PC-3 (cell line): ENCODE measurements at regions not wholly inside any gene's neighbourhood (a gene's known extent, or its start where the extent isn't known, plus 50 kb on each side); places are given as distances from the start of the nearest gene placed in this dataset.

Experiments
- ATAC-seq: fragments of 200-7000 bp; cut with Tn5 transposase; 2 replicates; pipeline ENCODE4 v1.9.1; 2020; ENCODE audit warnings: mild to moderate bottlenecking, moderate library complexity
- BruUV-seq: library from RNA; stranded (reverse); fragments of 400-500 nt; replicated peaks from 2 replicates; lab custom pipeline; 2021; lab: Mats Ljungman, UMichigan
- CTCF ChIA-PET: fragments of 300-600 bp; sonication (Branson Sonifier 250); formaldehyde crosslinking; loops from one replicate; lab custom pipeline; 2022; ENCODE audit warnings: antibody characterized with exemption; lab: Charles Lee
- POLR2A ChIA-PET: fragments of 300-600 bp; sonication (Branson Sonifier 250); formaldehyde crosslinking; loops from one replicate; lab custom pipeline; 2022; ENCODE audit warnings: antibody characterized with exemption; ENCODE audit not compliant: unreplicated experiment; lab: Charles Lee
- DNase-seq: peaks from one replicate; pipeline ENCODE4 v3.0.0-alpha.2; 2015
- H2AFZ ChIP-seq: fragments of 300-600 bp; sonication (generic); 2 replicates; pipeline ENCODE4 v1.6.0; 2016; ENCODE audit warnings: antibody characterized with exemption, low read length
- H3F3A ChIP-seq: fragments of 300-600 bp; sonication (generic); one replicate; pipeline ENCODE4 v1.6.0; 2017; ENCODE audit warnings: antibody characterized with exemption, low read length, control low read depth, mild to moderate bottlenecking; ENCODE audit not compliant: unreplicated experiment
- H3K27ac ChIP-seq: fragments of 300-600 bp; sonication (generic); 2 replicates; pipeline ENCODE4 v1.5.1; 2016; ENCODE audit warnings: mild to moderate bottlenecking, low read length
- H3K27me3 ChIP-seq: fragments of 300-600 bp; sonication (generic); 2 replicates; pipeline ENCODE4 v1.6.1; 2016; ENCODE audit warnings: low read length, mixed read lengths
- H3K36me3 ChIP-seq: fragments of 300-600 bp; sonication (generic); 2 replicates; pipeline ENCODE4 v1.6.1; 2016; ENCODE audit warnings: low read depth, mixed run types, low read length, mixed read lengths
- H3K4me1 ChIP-seq: fragments of 300-600 bp; sonication (generic); 2 replicates; pipeline ENCODE4 v1.5.1; 2016; ENCODE audit warnings: low read length; ENCODE audit not compliant: insufficient read depth
- H3K4me2 ChIP-seq: fragments of 300-600 bp; sonication (generic); 2 replicates; pipeline ENCODE4 v1.6.0; 2016; ENCODE audit warnings: low read length
- H3K4me3 ChIP-seq: fragments of 300-600 bp; sonication (generic); 2 replicates; pipeline ENCODE4 v1.5.1; 2016; ENCODE audit warnings: mild to moderate bottlenecking, low read length, mixed read lengths
- H3K79me2 ChIP-seq: fragments of 300-600 bp; sonication (generic); 2 replicates; pipeline ENCODE4 v1.6.1; 2017; ENCODE audit warnings: low read length, mixed read lengths
- H3K9ac ChIP-seq: fragments of 300-600 bp; sonication (generic); 2 replicates; pipeline ENCODE4 v1.6.0; 2016; ENCODE audit warnings: mild to moderate bottlenecking, low read length
- H3K9me2 ChIP-seq: fragments of 300-600 bp; sonication (generic); replicated peaks from 2 replicates; pipeline ENCODE4 v1.6.1; 2016; ENCODE audit warnings: mixed run types, low read length, mixed read lengths
- H3K9me3 ChIP-seq: fragments of 300-600 bp; sonication (generic); 2 replicates; pipeline ENCODE4 v1.6.1; 2016; ENCODE audit warnings: low read length, mixed read lengths
- H4K20me1 ChIP-seq: fragments of 300-600 bp; sonication (generic); 2 replicates; pipeline ENCODE4 v1.6.1; 2016; ENCODE audit warnings: low read length, mixed read lengths
- CTCF ChIP-seq: fragments of 300-600 bp; sonication (generic); conservative IDR thresholded peaks from 2 replicates; pipeline ENCODE4 v1.5.1; 2017; ENCODE audit warnings: antibody characterized with exemption, low read depth, mild to moderate bottlenecking, low read length
- EZH2 ChIP-seq: fragments of 300-600 bp; sonication (generic); IDR thresholded peaks from one replicate; pipeline ENCODE4 v1.6.1; 2017; ENCODE audit warnings: antibody characterized with exemption, mild to moderate bottlenecking, low read length; ENCODE audit not compliant: unreplicated experiment
- EZH2phosphoT487 ChIP-seq: fragments of 300-600 bp; sonication (generic); IDR thresholded peaks from 2 replicates; pipeline ENCODE4 v1.6.1; 2018; ENCODE audit warnings: mild to moderate bottlenecking, antibody characterized with exemption, low read length, borderline replicate concordance
- intact Hi-C: fragments of 100-400 bp; cut with micrococcal nuclease; formaldehyde crosslinking; loops from 2 replicates; pipeline ENCODE4 v1.9.0; 2023

GRCh38 chr20:48459722-48460395 is 367.9 kb downstream of the PREX1 start:
- no peak overlapping the region for H2AFZ ChIP-seq
- H3K9me2 ChIP-seq = no peaks in the 10 kb centered on the region
- no peaks in the 10 kb centered on the region for H4K20me1 ChIP-seq
- peaks cover 89% of the 10 kb centered on the region for H3K27me3 ChIP-seq
- intact Hi-C loops = no loop called here
- no peaks in the 10 kb centered on the region for H3K79me2 ChIP-seq
- H3K27ac ChIP-seq = no peak overlapping the region
- H3K36me3 ChIP-seq = no peaks in the 10 kb centered on the region
- no TSS peak for BruUV-seq
- H3K9ac ChIP-seq = no peak overlapping the region
- ChIA-PET CTCF (no interaction called here), POLR2A (no interaction called here)
- no peak overlapping the region for H3K4me3 ChIP-seq
- DNase-seq (no peak), ATAC-seq (no peak)
- no peak for TF ChIP-seq EZH2
- TF ChIP-seq EZH2phosphoT487 = no peak
- no peak for TF ChIP-seq CTCF
- no peaks in the 10 kb centered on the region for H3K9me3 ChIP-seq
- H3K4me1 ChIP-seq = no peaks in the 10 kb centered on the region
- H3K4me2 ChIP-seq = no peak overlapping the region
- H3F3A ChIP-seq = no peaks in the 10 kb centered on the region

- Histone ChIP-seq H3K4me2 (no peak overlapping the region), H3K27ac (no peak overlapping the region), H3K9me2 (no peaks in the 10 kb centered on the region), H3K79me2 (no peaks in the 10 kb centered on the region), H3K36me3 (no peaks in the 10 kb centered on the region), H2AFZ (no peak overlapping the region), H3F3A (no peaks in the 10 kb centered on the region), H3K27me3 (peaks cover 92% of the 10 kb centered on the region), H3K9me3 (no peaks in the 10 kb centered on the region), H3K4me3 (no peak overlapping the region), H3K4me1 (no peaks in the 10 kb centered on the region), H3K9ac (no peak overlapping the region), H4K20me1 (no peaks in the 10 kb centered on the region)
- TF ChIP-seq CTCF = no peak
- no peak for ATAC-seq
- intact Hi-C loops = no loop called here
- ChIA-PET CTCF (no interaction called here), POLR2A (no interaction called here)
- no peak for DNase-seq
- BruUV-seq = no TSS peak
These were observed 369.0 kb downstream of the PREX1 start for GRCh38 chr20:48458601-48459385.

GRCh38 chr20:48458003-48458377 is 369.8 kb downstream of the PREX1 start:
- H3K9ac ChIP-seq = no peak overlapping the region
- POLR2A ChIA-PET = no interaction called here
- no peaks in the 10 kb centered on the region for H3K9me3 ChIP-seq
- no peak overlapping the region for H3K4me3 ChIP-seq
- TF ChIP-seq EZH2phosphoT487 (no peak), CTCF (no peak), EZH2 (no peak)
- no peak overlapping the region for H2AFZ ChIP-seq
- no peak overlapping the region for H3K27ac ChIP-seq
- ATAC-seq = no peak
- H3F3A ChIP-seq = no peaks in the 10 kb centered on the region
- no peaks in the 10 kb centered on the region for H3K9me2 ChIP-seq
- H3K27me3 ChIP-seq = peaks cover 92% of the 10 kb centered on the region
- H3K36me3 ChIP-seq = no peaks in the 10 kb centered on the region
- BruUV-seq = no TSS peak
- DNase-seq = no peak
- no peaks in the 10 kb centered on the region for H4K20me1 ChIP-seq
- no peak overlapping the region for H3K4me2 ChIP-seq
- H3K4me1 ChIP-seq = no peaks in the 10 kb centered on the region
- CTCF ChIA-PET = no interaction called here
- intact Hi-C loops = no loop called here
- H3K79me2 ChIP-seq = no peaks in the 10 kb centered on the region
